ENCODE measurements at regions not wholly inside any gene's neighbourhood (a gene's known extent, or its start where the extent isn't known, plus 50 kb on each side); places are given as distances from the start of the nearest gene placed in this dataset.

GRCh38 chr9:78566948-78567675 is 270.2 kb downstream of the PSAT1 start:
- H3K36me3 ChIP-seq (replicated peaks; ENCODE audit: insufficient read depth, low read length): no peaks in the 10 kb centered on the region
- no peak overlapping the region for H3K4me2 ChIP-seq (ENCODE audit: low read depth, low read length)
- H3K9me3 ChIP-seq (replicated peaks; ENCODE audit: insufficient read depth, low read length): no peaks in the 10 kb centered on the region
- no peak overlapping the region for H3K9ac ChIP-seq (ENCODE audit: low read length)
- no peak overlapping the region for H3K4me3 ChIP-seq (ENCODE audit: low read length)
- TF ChIP-seq CTCF (IDR thresholded peaks at IDR 0.05; ENCODE audit: low read length): no peak
- no peak for TF ChIP-seq EZH2phosphoT487 (IDR thresholded peaks at IDR 0.05; ENCODE audit: low read length)
- TF ChIP-seq EZH2 (optimal IDR thresholded peaks at IDR 0.05; ENCODE audit: low read depth, low read length): no peak
- H4K20me1 ChIP-seq (ENCODE audit: insufficient read depth, low read length): no peaks in the 10 kb centered on the region
- no peaks in the 10 kb centered on the region for H3K9me2 ChIP-seq (replicated peaks; ENCODE audit: insufficient read depth, low read length)
- no peak overlapping the region for H2AFZ ChIP-seq (ENCODE audit: low read length)
- H3K27me3 ChIP-seq (replicated peaks; ENCODE audit: insufficient read depth, low read length): no peaks in the 10 kb centered on the region
- H3F3A ChIP-seq (ENCODE audit: insufficient read depth, low read length): no peaks in the 10 kb centered on the region
- no peak for DNase-seq
- no peak overlapping the region for H3K27ac ChIP-seq (ENCODE audit: low read length)
- H3K4me1 ChIP-seq (ENCODE audit: low read length): no peaks in the 10 kb centered on the region
- no peaks in the 10 kb centered on the region for H3K79me2 ChIP-seq (ENCODE audit: low read length)

GRCh38 chr9:78567693-78568092 is 270.8 kb downstream of the PSAT1 start:
- H3K9me3 ChIP-seq (replicated peaks; ENCODE audit: insufficient read depth, low read length): no peaks in the 10 kb centered on the region
- no peak overlapping the region for H2AFZ ChIP-seq (ENCODE audit: low read length)
- H3K9me2 ChIP-seq (replicated peaks; ENCODE audit: insufficient read depth, low read length): no peaks in the 10 kb centered on the region
- no peaks in the 10 kb centered on the region for H3K36me3 ChIP-seq (replicated peaks; ENCODE audit: insufficient read depth, low read length)
- no peak overlapping the region for H3K4me2 ChIP-seq (ENCODE audit: low read depth, low read length)
- H3K9ac ChIP-seq (ENCODE audit: low read length): no peak overlapping the region
- no peaks in the 10 kb centered on the region for H4K20me1 ChIP-seq (ENCODE audit: insufficient read depth, low read length)
- no peaks in the 10 kb centered on the region for H3K4me1 ChIP-seq (ENCODE audit: low read length)
- no peaks in the 10 kb centered on the region for H3F3A ChIP-seq (ENCODE audit: insufficient read depth, low read length)
- no peaks in the 10 kb centered on the region for H3K79me2 ChIP-seq (ENCODE audit: low read length)
- no peak for DNase-seq
- H3K27me3 ChIP-seq (replicated peaks; ENCODE audit: insufficient read depth, low read length): no peaks in the 10 kb centered on the region
- no peak for TF ChIP-seq EZH2 (optimal IDR thresholded peaks at IDR 0.05; ENCODE audit: low read depth, low read length)
- TF ChIP-seq EZH2phosphoT487 (IDR thresholded peaks at IDR 0.05; ENCODE audit: low read length): no peak
- TF ChIP-seq CTCF (IDR thresholded peaks at IDR 0.05; ENCODE audit: low read length): no peak
- no peak overlapping the region for H3K27ac ChIP-seq (ENCODE audit: low read length)
- H3K4me3 ChIP-seq (ENCODE audit: low read length): no peak overlapping the region

DNA sequence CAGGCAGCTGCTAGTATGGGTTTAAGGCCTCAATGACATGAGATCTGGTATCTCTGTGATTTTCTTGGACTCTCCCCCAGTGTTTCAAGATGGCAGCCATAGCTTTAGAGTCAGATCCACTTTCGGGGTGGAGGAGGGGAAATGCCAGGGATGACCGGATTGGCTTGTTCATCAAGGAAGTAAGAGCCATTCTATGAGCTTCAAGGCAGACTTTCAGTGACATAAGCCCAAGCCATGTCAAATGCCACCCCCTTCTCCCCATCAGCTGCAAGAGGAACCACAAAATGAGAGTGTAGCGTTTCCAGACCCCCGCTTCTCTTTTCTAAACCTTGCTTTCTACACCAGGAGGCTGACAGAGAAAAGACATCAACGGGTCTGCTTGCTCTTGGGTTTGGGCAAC is 271.8 kb downstream of the PSAT1 start:
- H3K36me3 ChIP-seq (replicated peaks; ENCODE audit: insufficient read depth, low read length): no peaks in the 10 kb centered on the region
- no peaks in the 10 kb centered on the region for H3K79me2 ChIP-seq (ENCODE audit: low read length)
- no peaks in the 10 kb centered on the region for H3K9me2 ChIP-seq (replicated peaks; ENCODE audit: insufficient read depth, low read length)
- H3F3A ChIP-seq (ENCODE audit: insufficient read depth, low read length): no peaks in the 10 kb centered on the region
- H3K4me1 ChIP-seq (ENCODE audit: low read length): no peaks in the 10 kb centered on the region
- H2AFZ ChIP-seq (ENCODE audit: low read length): no peak overlapping the region
- DNase-seq: no peak
- H3K4me2 ChIP-seq (ENCODE audit: low read depth, low read length): no peak overlapping the region
- no peak for TF ChIP-seq EZH2 (optimal IDR thresholded peaks at IDR 0.05; ENCODE audit: low read depth, low read length)
- no peak for TF ChIP-seq EZH2phosphoT487 (IDR thresholded peaks at IDR 0.05; ENCODE audit: low read length)
- no peak for TF ChIP-seq CTCF (IDR thresholded peaks at IDR 0.05; ENCODE audit: low read length)
- no peaks in the 10 kb centered on the region for H3K27me3 ChIP-seq (replicated peaks; ENCODE audit: insufficient read depth, low read length)
- H3K4me3 ChIP-seq (ENCODE audit: low read length): no peak overlapping the region
- H3K9me3 ChIP-seq (replicated peaks; ENCODE audit: insufficient read depth, low read length): no peaks in the 10 kb centered on the region
- H3K9ac ChIP-seq (ENCODE audit: low read length): no peak overlapping the region
- no peaks in the 10 kb centered on the region for H4K20me1 ChIP-seq (ENCODE audit: insufficient read depth, low read length)
- H3K27ac ChIP-seq (ENCODE audit: low read length): no peak overlapping the region
